ENCODE measurements at regions not wholly inside any gene's neighbourhood (a gene's known extent, or its start where the extent isn't known, plus 50 kb on each side); places are given as distances from the start of the nearest gene placed in this dataset.

DNA sequence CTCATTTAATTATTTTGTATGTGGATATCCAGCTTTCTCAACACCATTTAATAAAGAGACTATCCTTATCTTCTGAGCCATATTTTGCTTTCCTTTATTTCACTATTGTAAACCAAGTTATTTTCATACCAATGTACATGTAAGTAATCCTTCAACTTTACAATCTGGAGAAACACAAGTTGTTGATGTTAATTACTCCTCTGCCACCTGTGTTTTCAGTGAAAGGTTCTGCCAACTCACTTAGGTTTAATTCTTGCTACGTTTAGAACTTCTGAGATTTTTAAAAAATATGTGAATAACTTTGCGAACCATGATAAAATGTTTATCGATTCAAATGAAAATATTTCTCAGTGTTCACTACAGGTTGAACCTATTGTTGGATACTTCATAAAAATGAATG, 244.4 kb downstream of the CDH7 start:
- TF ChIP-seq MYC (IDR thresholded peaks at IDR 0.05; ENCODE audit: borderline replicate concordance, low read length) (no peak), POLR2A (IDR thresholded peaks at IDR 0.05; ENCODE audit: low read length) (no peak), TFCP2L1 (CRISPR knock-in tag; IDR thresholded peaks at IDR 0.05) (no peak), ESRRA (IDR thresholded peaks at IDR 0.05; ENCODE audit: borderline replicate concordance, low read length) (no peak), SREBF2 (IDR thresholded peaks at IDR 0.05) (no peak), NPAS2 (CRISPR knock-in tag; IDR thresholded peaks at IDR 0.05; ENCODE audit: borderline replicate concordance) (no peak)
- TF ChIP-seq, protein P1, sequence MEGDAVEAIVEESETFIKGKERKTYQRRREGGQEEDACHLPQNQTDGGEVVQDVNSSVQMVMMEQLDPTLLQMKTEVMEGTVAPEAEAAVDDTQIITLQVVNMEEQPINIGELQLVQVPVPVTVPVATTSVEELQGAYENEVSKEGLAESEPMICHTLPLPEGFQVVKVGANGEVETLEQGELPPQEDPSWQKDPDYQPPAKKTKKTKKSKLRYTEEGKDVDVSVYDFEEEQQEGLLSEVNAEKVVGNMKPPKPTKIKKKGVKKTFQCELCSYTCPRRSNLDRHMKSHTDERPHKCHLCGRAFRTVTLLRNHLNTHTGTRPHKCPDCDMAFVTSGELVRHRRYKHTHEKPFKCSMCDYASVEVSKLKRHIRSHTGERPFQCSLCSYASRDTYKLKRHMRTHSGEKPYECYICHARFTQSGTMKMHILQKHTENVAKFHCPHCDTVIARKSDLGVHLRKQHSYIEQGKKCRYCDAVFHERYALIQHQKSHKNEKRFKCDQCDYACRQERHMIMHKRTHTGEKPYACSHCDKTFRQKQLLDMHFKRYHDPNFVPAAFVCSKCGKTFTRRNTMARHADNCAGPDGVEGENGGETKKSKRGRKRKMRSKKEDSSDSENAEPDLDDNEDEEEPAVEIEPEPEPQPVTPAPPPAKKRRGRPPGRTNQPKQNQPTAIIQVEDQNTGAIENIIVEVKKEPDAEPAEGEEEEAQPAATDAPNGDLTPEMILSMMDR (IDR thresholded peaks at IDR 0.05): no peak
- TF ChIP-seq, protein P2, sequence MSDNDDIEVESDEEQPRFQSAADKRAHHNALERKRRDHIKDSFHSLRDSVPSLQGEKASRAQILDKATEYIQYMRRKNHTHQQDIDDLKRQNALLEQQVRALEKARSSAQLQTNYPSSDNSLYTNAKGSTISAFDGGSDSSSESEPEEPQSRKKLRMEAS (IDR thresholded peaks at IDR 0.05): no peak
- TF ChIP-seq, protein P3, sequence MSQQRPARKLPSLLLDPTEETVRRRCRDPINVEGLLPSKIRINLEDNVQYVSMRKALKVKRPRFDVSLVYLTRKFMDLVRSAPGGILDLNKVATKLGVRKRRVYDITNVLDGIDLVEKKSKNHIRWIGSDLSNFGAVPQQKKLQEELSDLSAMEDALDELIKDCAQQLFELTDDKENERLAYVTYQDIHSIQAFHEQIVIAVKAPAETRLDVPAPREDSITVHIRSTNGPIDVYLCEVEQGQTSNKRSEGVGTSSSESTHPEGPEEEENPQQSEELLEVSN (IDR thresholded peaks at IDR 0.05; ENCODE audit: borderline replicate concordance, low read depth): no peak

Measured in A549 (cell line).